NCI-H1417 (cell line): ENCODE measurements at regions not wholly inside any gene's neighbourhood (a gene's known extent, or its start where the extent isn't known, plus 50 kb on each side); places are given as distances from the start of the nearest gene placed in this dataset.
"Not testable (repeated sequence)": the region's sequence is repeated elsewhere in the genome, so short reads cannot be mapped to it uniquely, and the experiment has no call there.

Experiments used
- DNase-seq, 3 experiments: peaks; one replicate each; lab custom pipeline; 2025; lab: John Stamatoyannopoulos, UW

- no peak for DNase-seq
These were observed 943.6 kb downstream of the DIPK2A start for GRCh38 chr3:144915202-144915601.

GRCh38 chr3:144921710-144922109 lies 950.1 kb downstream of the DIPK2A start:
- DNase-seq = no peak

- DNase-seq = peak in 1 of 3 experiments; percentile 59
These were observed 951.6 kb downstream of the DIPK2A start for GRCh38 chr3:144923046-144923775.

- DNase-seq = no peak
These were observed 958.8 kb downstream of the DIPK2A start for GRCh38 chr3:144930431-144930830.

GRCh38 chr3:144931590-144931989 lies 960.0 kb downstream of the DIPK2A start:
- no peak for DNase-seq

- no peak for DNase-seq
These were observed 970.6 kb downstream of the DIPK2A start for GRCh38 chr3:144942093-144942837.

GRCh38 chr3:144942838-144943197 lies 971.2 kb downstream of the DIPK2A start:
- DNase-seq = no peak

- no peak for DNase-seq
These were observed 976.3 kb downstream of the DIPK2A start for GRCh38 chr3:144947895-144948294.

GRCh38 chr3:144948711-144949110 lies 977.1 kb downstream of the DIPK2A start:
- peak in 1 of 3 experiments; percentile 7 for DNase-seq

GRCh38 chr3:144953959-144954358 lies 982.3 kb downstream of the DIPK2A start:
- no peak for DNase-seq

GRCh38 chr3:144957398-144958101 lies 985.9 kb downstream of the DIPK2A start:
- DNase-seq = peak; percentile 10 to 72 (median 32)

- no peak for DNase-seq
These were observed 992.2 kb downstream of the DIPK2A start for GRCh38 chr3:144963810-144964209.

- no peak for DNase-seq
These were observed 994.9 kb downstream of the DIPK2A start for GRCh38 chr3:144966560-144966959.

GRCh38 chr3:144968750-144969350 lies 997.2 kb downstream of the DIPK2A start:
- peak in 1 of 3 experiments; percentile 49 for DNase-seq

GRCh38 chr3:144984481-144984880 lies 1012.9 kb downstream of the DIPK2A start:
- not testable (repeated sequence) for DNase-seq

- DNase-seq = peak in 1 of 3 experiments; percentile 10
These were observed 1018.2 kb downstream of the DIPK2A start for GRCh38 chr3:144989807-144990206.

- DNase-seq = no peak
These were observed 1024.2 kb downstream of the DIPK2A start for GRCh38 chr3:144995856-144996255.

- DNase-seq = no peak
These were observed 1033.8 kb downstream of the DIPK2A start for GRCh38 chr3:145005427-145005826.

- DNase-seq = no peak
These were observed 1034.6 kb downstream of the DIPK2A start for GRCh38 chr3:145006271-145006670.

GRCh38 chr3:145013931-145014330 lies 1042.3 kb downstream of the DIPK2A start:
- DNase-seq = no peak

GRCh38 chr3:145015253-145015652 lies 1043.6 kb downstream of the DIPK2A start:
- no peak for DNase-seq

GRCh38 chr3:145017959-145018358 lies 1046.3 kb downstream of the DIPK2A start:
- DNase-seq = no peak
